ENCODE measurements at regions not wholly inside any gene's neighbourhood (a gene's known extent, or its start where the extent isn't known, plus 50 kb on each side); places are given as distances from the start of the nearest gene placed in this dataset.

DNA sequence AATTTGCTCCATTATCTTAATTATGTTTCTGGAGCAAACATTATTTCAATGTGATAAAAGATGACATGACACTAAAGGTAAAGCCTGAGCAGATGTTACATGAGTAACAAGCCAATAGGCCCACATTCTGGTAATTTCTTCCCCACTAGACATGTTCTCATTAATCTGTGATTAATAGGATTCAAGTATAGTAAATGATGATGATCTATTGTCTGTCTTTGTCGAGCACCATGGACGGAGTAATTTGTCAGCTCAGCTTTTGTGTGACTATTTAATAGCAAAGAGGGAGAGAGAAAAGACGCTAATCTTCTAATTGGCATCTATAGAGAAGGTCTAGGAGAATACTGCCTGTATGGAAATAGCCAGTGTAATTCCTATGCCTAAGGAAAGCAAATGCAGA is 62.2 kb upstream of the INSM2 start:
- H3K27me3 Mint-ChIP-seq (ENCODE audit: low read depth): peaks cover 5% of the 10 kb centered on the region; the same call in 1 of the 2 replicates
- H3K4me2 ChIP-seq (ENCODE audit: insufficient read depth, insufficient read length, low read length): no peak overlapping the region

More for the DNA sequence above, 62.2 kb upstream of the INSM2 start:
- no peak overlapping the region for H3K4ac ChIP-seq (ENCODE audit: low read depth, low read length)
- H4K20me1 ChIP-seq (ENCODE audit: control insufficient read depth, insufficient read depth, insufficient read length): no peaks in the 10 kb centered on the region
- H4K8ac ChIP-seq (replicated peaks; ENCODE audit: insufficient read length, low read depth, low read length): no peak overlapping the region
- Mint-ChIP-seq H3K36me3 (ENCODE audit: insufficient read depth in 1 of 3, low read depth in 3 of 3) (no peaks in the 10 kb centered on the region), H3K9me3 (no peaks in the 10 kb centered on the region), H3K27ac (no peak overlapping the region), H3K4me1 (peaks cover 11 to 16% of the 10 kb centered on the region in 2 experiments), H3K4me3 (no peak overlapping the region)
- no peaks in the 10 kb centered on the region for H3K4me1 ChIP-seq (ENCODE audit: insufficient read depth, low read length)
- H2BK15ac ChIP-seq (ENCODE audit: low read depth, low read length): no peak overlapping the region
- no peaks in the 10 kb centered on the region for H3K79me1 ChIP-seq (ENCODE audit: insufficient read depth, low read depth, low read length, poor library complexity, severe bottlenecking)
- no peak overlapping the region for H2AK5ac ChIP-seq (ENCODE audit: insufficient read length, low read length)
- H3T11ph ChIP-seq (ENCODE audit: low read length): no peak overlapping the region
- no peak overlapping the region for H2BK20ac ChIP-seq (ENCODE audit: low read depth, low read length, poor library complexity, severe bottlenecking)
- H3K18ac ChIP-seq (ENCODE audit: insufficient read length, low read depth, low read length): no peak overlapping the region
- no peak overlapping the region for H3K23ac ChIP-seq (ENCODE audit: insufficient read length, low read depth, low read length)
- no CpG with 5 or more reads among the region's 3 CpGs for WGBS (ENCODE audit: extremely low coverage, insufficient read length, low lambda C conversion rate)
- no peak overlapping the region for H3K56ac ChIP-seq (ENCODE audit: insufficient read length, low read depth, low read length)
- TF ChIP-seq, protein P1, sequence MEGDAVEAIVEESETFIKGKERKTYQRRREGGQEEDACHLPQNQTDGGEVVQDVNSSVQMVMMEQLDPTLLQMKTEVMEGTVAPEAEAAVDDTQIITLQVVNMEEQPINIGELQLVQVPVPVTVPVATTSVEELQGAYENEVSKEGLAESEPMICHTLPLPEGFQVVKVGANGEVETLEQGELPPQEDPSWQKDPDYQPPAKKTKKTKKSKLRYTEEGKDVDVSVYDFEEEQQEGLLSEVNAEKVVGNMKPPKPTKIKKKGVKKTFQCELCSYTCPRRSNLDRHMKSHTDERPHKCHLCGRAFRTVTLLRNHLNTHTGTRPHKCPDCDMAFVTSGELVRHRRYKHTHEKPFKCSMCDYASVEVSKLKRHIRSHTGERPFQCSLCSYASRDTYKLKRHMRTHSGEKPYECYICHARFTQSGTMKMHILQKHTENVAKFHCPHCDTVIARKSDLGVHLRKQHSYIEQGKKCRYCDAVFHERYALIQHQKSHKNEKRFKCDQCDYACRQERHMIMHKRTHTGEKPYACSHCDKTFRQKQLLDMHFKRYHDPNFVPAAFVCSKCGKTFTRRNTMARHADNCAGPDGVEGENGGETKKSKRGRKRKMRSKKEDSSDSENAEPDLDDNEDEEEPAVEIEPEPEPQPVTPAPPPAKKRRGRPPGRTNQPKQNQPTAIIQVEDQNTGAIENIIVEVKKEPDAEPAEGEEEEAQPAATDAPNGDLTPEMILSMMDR (conservative IDR thresholded peaks at IDR 0.05): no peak
- H2BK5ac ChIP-seq (ENCODE audit: insufficient read length, low read length): no peak overlapping the region
- H3K27me3 ChIP-seq (ENCODE audit: insufficient read depth, low read length): no peaks in the 10 kb centered on the region
- H3K23me2 ChIP-seq (ENCODE audit: insufficient read length, low read depth, low read length, poor library complexity, severe bottlenecking): no peaks in the 10 kb centered on the region
- H4K91ac ChIP-seq (ENCODE audit: insufficient read length, low read depth, low read length): no peak overlapping the region
- no peak overlapping the region for H4K5ac ChIP-seq (ENCODE audit: insufficient read length, low read depth, low read length)
- no peak overlapping the region for H2BK120ac ChIP-seq (ENCODE audit: low read depth, low read length, poor library complexity, severe bottlenecking)
- no peaks in the 10 kb centered on the region for H3K9me3 ChIP-seq (ENCODE audit: control insufficient read depth, low read depth, low read length)
- DNase-seq: no peak
- H3K9ac ChIP-seq (ENCODE audit: extremely low read depth, insufficient read length, low read length): no peak overlapping the region
- H2AFZ ChIP-seq (ENCODE audit: low read length): no peak overlapping the region
- H3K27ac ChIP-seq (ENCODE audit: insufficient read length, low read depth, low read length): no peak overlapping the region
- H3K79me2 ChIP-seq (ENCODE audit: insufficient read depth, low read length): no peaks in the 10 kb centered on the region
- no peak overlapping the region for H3K14ac ChIP-seq (ENCODE audit: insufficient read depth, low read length)
- H2BK12ac ChIP-seq (ENCODE audit: insufficient read length, low read depth, low read length): no peak overlapping the region
